Gastrocnemius medialis (tissue), 4 donors: ENCODE measurements at regions not wholly inside any gene's neighbourhood (a gene's known extent, or its start where the extent isn't known, plus 50 kb on each side); places are given as distances from the start of the nearest gene placed in this dataset.

Experiments used
- ATAC-seq, 2 donors: fragments of 150-250 bp; one replicate each; pipeline ENCODE4 v1.9.1; 2016
- DNase-seq, 2 donors: peaks; one replicate each; pipeline ENCODE4 v3.0.0-alpha.2; 2019
- H3K27ac ChIP-seq, 4 donors: fragments of 200-600 bp; sonication (generic); 1 replicate in 1 of 4; 2 replicates in 3 of 4; pipeline ENCODE4 v1.5.1; 2016 to 2018; ENCODE audit warnings: mild to moderate bottlenecking in 2 of 4, moderate library complexity in 1 of 4
- H3K27me3 ChIP-seq, 3 donors: fragments of 200-600 bp; sonication (generic) in 2 of 3; 1 replicate in 1 of 3; 2 replicates in 2 of 3; pipeline versions ENCODE4 v1.5.1 to v1.6.0; 2016 to 2019; ENCODE audit warnings: mild to moderate bottlenecking in 1 of 3, moderate library complexity in 1 of 3
- H3K36me3 ChIP-seq, 2 donors: fragments of 200-600 bp; sonication (generic) in 1 of 2; one replicate each; pipeline ENCODE4 v1.5.1; 2017 to 2018
- H3K4me1 ChIP-seq, 2 donors: fragments of 200-600 bp; sonication (generic) in 1 of 2; one replicate each; pipeline ENCODE4 v1.5.1; 2016 to 2017; ENCODE audit warnings: mild to moderate bottlenecking in 2 of 2
- H3K4me3 ChIP-seq, 4 donors: fragments of 200-600 bp; sonication (generic) in 3 of 4; 1 replicate in 1 of 4; 2 replicates in 3 of 4; pipeline ENCODE4 v1.5.1; 2016 to 2019; ENCODE audit warnings: mild to moderate bottlenecking in 2 of 4
- H3K9me3 ChIP-seq, 3 donors: fragments of 200-600 bp; sonication (generic) in 2 of 3; 1 replicate in 1 of 3; 2 replicates in 2 of 3; pipeline ENCODE4 v1.5.1; 2016 to 2019
- POLR2A ChIP-seq, 2 donors: fragments of 450-650 bp; IDR thresholded peaks; one replicate each; pipeline ENCODE4 v1.6.1; 2017; ENCODE audit warnings: antibody characterized with exemption in 2 of 2, mild to moderate bottlenecking in 2 of 2, moderate library complexity in 2 of 2
- in situ Hi-C, 4 donors: fragments of 200-750 bp; cut with MboI; loops; one replicate each; pipeline versions ENCODE4 v1.15.0 to v1.8.0; 2017; ENCODE audit warnings: low sequenced_read_pairs in 4 of 4
- intact Hi-C: fragments of 100-400 bp; cut with DNase I; formaldehyde crosslinking; loops from one replicate; pipeline ENCODE4 v1.15.1; 2023; ENCODE audit warnings: low total_unique reads
- TF ChIP-seq, protein P1 (sequence below), 5 experiments: fragments of 450-650 bp in 3 of 5; fragments of 200-600 bp in 2 of 5; sonication (generic) in 2 of 5; IDR thresholded peaks in 4 of 5; conservative IDR thresholded peaks in 1 of 5; 1 replicate in 4 of 5; 2 replicates in 1 of 5; pipeline ENCODE4 v1.5.1; 2016 to 2019; ENCODE audit warnings: antibody characterized with exemption in 5 of 5, mild to moderate bottlenecking in 3 of 5, moderate library complexity in 3 of 5

- Histone ChIP-seq H3K36me3 (no peaks in the 10 kb centered on the region), H3K4me1 (peaks cover 0 to 6% of the 10 kb centered on the region in 2 donors), H3K9me3 (no peaks in the 10 kb centered on the region), H3K27ac (no peak overlapping the region), H3K4me3 (no peak overlapping the region), H3K27me3 (no peaks in the 10 kb centered on the region)
- in situ Hi-C loops (no loop called here), intact Hi-C loops (no loop called here)
- ATAC-seq (no peak), DNase-seq (no peak)
- no peak for TF ChIP-seq POLR2A (IDR thresholded peaks at IDR 0.05)
- TF ChIP-seq, protein P1, sequence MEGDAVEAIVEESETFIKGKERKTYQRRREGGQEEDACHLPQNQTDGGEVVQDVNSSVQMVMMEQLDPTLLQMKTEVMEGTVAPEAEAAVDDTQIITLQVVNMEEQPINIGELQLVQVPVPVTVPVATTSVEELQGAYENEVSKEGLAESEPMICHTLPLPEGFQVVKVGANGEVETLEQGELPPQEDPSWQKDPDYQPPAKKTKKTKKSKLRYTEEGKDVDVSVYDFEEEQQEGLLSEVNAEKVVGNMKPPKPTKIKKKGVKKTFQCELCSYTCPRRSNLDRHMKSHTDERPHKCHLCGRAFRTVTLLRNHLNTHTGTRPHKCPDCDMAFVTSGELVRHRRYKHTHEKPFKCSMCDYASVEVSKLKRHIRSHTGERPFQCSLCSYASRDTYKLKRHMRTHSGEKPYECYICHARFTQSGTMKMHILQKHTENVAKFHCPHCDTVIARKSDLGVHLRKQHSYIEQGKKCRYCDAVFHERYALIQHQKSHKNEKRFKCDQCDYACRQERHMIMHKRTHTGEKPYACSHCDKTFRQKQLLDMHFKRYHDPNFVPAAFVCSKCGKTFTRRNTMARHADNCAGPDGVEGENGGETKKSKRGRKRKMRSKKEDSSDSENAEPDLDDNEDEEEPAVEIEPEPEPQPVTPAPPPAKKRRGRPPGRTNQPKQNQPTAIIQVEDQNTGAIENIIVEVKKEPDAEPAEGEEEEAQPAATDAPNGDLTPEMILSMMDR (IDR thresholded peaks at IDR 0.05 in 4 of 5, conservative IDR thresholded peaks at IDR 0.05 in 1 of 5), result no peak
These were observed 92.3 kb upstream of the P2RY1 start for GRCh38 chr3:152742368-152743347.

DNA sequence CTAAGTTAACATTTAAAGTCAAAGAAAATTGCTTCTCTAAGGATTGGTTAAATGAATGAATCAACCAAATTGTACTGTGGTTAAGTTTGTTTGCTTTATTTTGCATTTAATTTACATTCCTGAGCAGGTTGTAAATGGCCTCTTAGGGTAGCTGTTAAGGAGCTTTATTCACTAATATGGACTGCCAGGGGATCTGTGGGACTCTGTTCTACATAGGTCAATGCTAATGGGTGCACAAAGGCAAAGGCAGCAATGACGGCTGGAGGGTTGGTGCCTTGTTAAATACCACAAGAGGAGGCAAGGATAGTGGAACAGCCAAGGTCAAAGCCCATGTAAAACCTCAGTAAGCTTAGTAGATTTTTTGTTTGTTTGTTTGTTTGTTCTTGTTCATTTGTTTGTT is 89.3 kb upstream of the P2RY1 start:
- Histone ChIP-seq H3K36me3 (no peaks in the 10 kb centered on the region), H3K9me3 (no peaks in the 10 kb centered on the region), H3K4me3 (no peak overlapping the region), H3K4me1 (no peaks in the 10 kb centered on the region), H3K27me3 (no peaks in the 10 kb centered on the region), H3K27ac (no peak overlapping the region)
- DNase-seq (no peak), ATAC-seq (no peak)
- TF ChIP-seq POLR2A (IDR thresholded peaks at IDR 0.05), result no peak
- TF ChIP-seq, protein P1 (IDR thresholded peaks at IDR 0.05 in 4 of 5, conservative IDR thresholded peaks at IDR 0.05 in 1 of 5), result no peak
- intact Hi-C loops (no loop called here), in situ Hi-C loops (no loop called here)

GRCh38 chr3:152754303-152754702 is 80.6 kb upstream of the P2RY1 start:
- H3K27ac ChIP-seq, result no peak overlapping the region
- H3K4me3 ChIP-seq, result no peak overlapping the region
- H3K27me3 ChIP-seq, result no peaks in the 10 kb centered on the region
- TF ChIP-seq, protein P1 (IDR thresholded peaks at IDR 0.05 in 4 of 5, conservative IDR thresholded peaks at IDR 0.05 in 1 of 5), result no peak
- TF ChIP-seq POLR2A (IDR thresholded peaks at IDR 0.05), result no peak
- H3K36me3 ChIP-seq, result no peaks in the 10 kb centered on the region
- ATAC-seq (no peak), DNase-seq (no peak)
- H3K4me1 ChIP-seq, result no peaks in the 10 kb centered on the region
- intact Hi-C loops, result no loop called here
- in situ Hi-C loops, result no loop called here
- no peaks in the 10 kb centered on the region for H3K9me3 ChIP-seq

DNA sequence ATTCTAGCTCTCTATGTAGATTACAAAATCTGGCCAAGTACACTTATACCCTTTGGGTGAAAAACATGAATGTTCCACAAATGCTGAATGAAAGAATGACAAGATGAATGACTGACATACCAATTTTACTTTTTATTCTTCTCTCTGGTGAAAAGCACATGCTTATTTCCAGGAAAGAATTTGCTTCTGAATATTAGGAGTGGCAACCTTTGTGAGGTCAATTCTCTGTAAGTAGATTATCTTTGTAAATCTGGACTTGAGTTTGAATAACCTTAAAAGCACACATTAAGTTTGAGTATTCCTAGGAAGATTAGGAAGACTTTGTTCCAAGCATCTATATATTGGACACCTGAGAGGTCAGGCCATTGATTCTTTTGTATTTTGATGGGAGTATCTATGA is 78.1 kb upstream of the P2RY1 start:
- in situ Hi-C loops, result no loop called here
- H3K27me3 ChIP-seq, result no peaks in the 10 kb centered on the region
- no peak overlapping the region for H3K4me3 ChIP-seq
- H3K9me3 ChIP-seq, result no peaks in the 10 kb centered on the region
- no peak for TF ChIP-seq POLR2A (IDR thresholded peaks at IDR 0.05)
- TF ChIP-seq, protein P1 (IDR thresholded peaks at IDR 0.05 in 4 of 5, conservative IDR thresholded peaks at IDR 0.05 in 1 of 5), result no peak
- no peak overlapping the region for H3K27ac ChIP-seq
- ATAC-seq (no peak), DNase-seq (no peak)
- no peaks in the 10 kb centered on the region for H3K36me3 ChIP-seq
- H3K4me1 ChIP-seq, result no peaks in the 10 kb centered on the region
- intact Hi-C loops, result no loop called here
